Neuronal stem cell (in vitro differentiated cells): ENCODE measurements at regions not wholly inside any gene's neighbourhood (a gene's known extent, or its start where the extent isn't known, plus 50 kb on each side); places are given as distances from the start of the nearest gene placed in this dataset.

ENCODE experiments used
- DNase-seq: peaks from one replicate; pipeline ENCODE4 v3.0.0-alpha.2; 2013; ENCODE audit warnings: low spot score
- H2AFZ ChIP-seq: one replicate; pipeline ENCODE4 v1.6.1; 2013; ENCODE audit warnings: mild to moderate bottlenecking, low read length, inconsistent platforms
- H2AK5ac ChIP-seq: 2 replicates; pipeline ENCODE4 v1.6.1; 2013; ENCODE audit warnings: low read depth, mild to moderate bottlenecking, inconsistent platforms, low read length, moderate library complexity, mixed read lengths
- H2BK120ac ChIP-seq: 2 replicates; pipeline ENCODE4 v1.6.1; 2013; ENCODE audit warnings: low read depth, mild to moderate bottlenecking, inconsistent platforms, low read length, moderate library complexity, mixed read lengths
- H2BK12ac ChIP-seq: one replicate; pipeline ENCODE4 v1.6.1; 2013; ENCODE audit warnings: low read length, inconsistent platforms
- H2BK15ac ChIP-seq: 2 replicates; pipeline ENCODE4 v1.6.1; 2013; ENCODE audit warnings: mild to moderate bottlenecking, low read length, inconsistent platforms, mixed read lengths
- H2BK5ac ChIP-seq: one replicate; pipeline ENCODE4 v1.6.1; 2013; ENCODE audit warnings: inconsistent platforms, mild to moderate bottlenecking, low read length, moderate library complexity
- H3K14ac ChIP-seq: one replicate; pipeline ENCODE4 v1.6.1; 2013; ENCODE audit warnings: low read length, inconsistent platforms
- H3K18ac ChIP-seq: 2 replicates; pipeline ENCODE4 v1.6.1; 2013; ENCODE audit warnings: low read length, inconsistent platforms
- H3K23ac ChIP-seq: 2 replicates; pipeline ENCODE4 v1.6.1; 2013; ENCODE audit warnings: low read depth, mild to moderate bottlenecking, mixed read lengths, low read length, inconsistent platforms; ENCODE audit not compliant: poor library complexity
- H3K27ac ChIP-seq: replicated peaks from 3 replicates; pipeline ENCODE4 v1.5.1; 2013; ENCODE audit warnings: low read length, inconsistent platforms
- H3K27me3 ChIP-seq, 3 experiments: 2 replicates each; pipeline ENCODE4 v1.6.1; 2013; ENCODE audit warnings: low read length in 3 of 3, mild to moderate bottlenecking in 2 of 3, inconsistent platforms in 1 of 3, low read depth in 1 of 3, mixed read lengths in 1 of 3, moderate library complexity in 1 of 3; ENCODE audit not compliant: control insufficient read depth in 3 of 3, insufficient read depth in 3 of 3
- H3K36me3 ChIP-seq, 2 donors: replicated peaks in 1 of 2; 2 replicates each; pipeline ENCODE4 v1.6.1; 2013; ENCODE audit warnings: low read length in 2 of 2; ENCODE audit not compliant: control insufficient read depth in 2 of 2, insufficient read depth in 2 of 2
- H3K4ac ChIP-seq: 2 replicates; pipeline ENCODE4 v1.6.1; 2013; ENCODE audit warnings: inconsistent platforms, mild to moderate bottlenecking, low read length, moderate library complexity
- H3K4me1 ChIP-seq, 2 donors: 1 replicate in 1 of 2; 2 replicates in 1 of 2; pipeline ENCODE4 v1.6.1; 2013; ENCODE audit warnings: low read length in 2 of 2, low read depth in 1 of 2; ENCODE audit not compliant: control insufficient read depth in 2 of 2, insufficient read depth in 1 of 2
- H3K4me2 ChIP-seq: one replicate; pipeline ENCODE4 v1.6.1; 2013; ENCODE audit warnings: mild to moderate bottlenecking, low read length, inconsistent platforms; ENCODE audit not compliant: insufficient read depth, poor library complexity, severe bottlenecking
- H3K4me3 ChIP-seq, 2 donors: 2 replicates each; pipeline ENCODE4 v1.5.1; 2013; ENCODE audit warnings: low read length in 2 of 2, mild to moderate bottlenecking in 2 of 2, inconsistent platforms in 1 of 2, moderate library complexity in 1 of 2
- H3K79me1 ChIP-seq: one replicate; pipeline ENCODE4 v1.6.1; 2013; ENCODE audit warnings: low read depth, mild to moderate bottlenecking, inconsistent platforms, low read length, moderate library complexity
- H3K9ac ChIP-seq: one replicate; pipeline ENCODE4 v1.6.1; 2013; ENCODE audit warnings: mild to moderate bottlenecking, low read depth, low read length, inconsistent platforms; ENCODE audit not compliant: poor library complexity
- H3K9me3 ChIP-seq, 2 donors: replicated peaks in 1 of 2; 2 replicates each; pipeline versions ENCODE3 to v1.6.1; 2013; ENCODE audit warnings: low read length in 2 of 2, mild to moderate bottlenecking in 2 of 2, inconsistent platforms in 1 of 2, low read depth in 1 of 2, mixed read lengths in 1 of 2, moderate library complexity in 1 of 2; ENCODE audit not compliant: control insufficient read depth in 2 of 2, insufficient read depth in 1 of 2
- H4K8ac ChIP-seq: one replicate; pipeline ENCODE4 v1.6.1; 2013; ENCODE audit warnings: low read depth, mild to moderate bottlenecking, inconsistent platforms, low read length, moderate library complexity
- H4K91ac ChIP-seq: one replicate; pipeline ENCODE4 v1.6.1; 2013; ENCODE audit warnings: low read length, low read depth, mild to moderate bottlenecking, inconsistent platforms; ENCODE audit not compliant: poor library complexity
- WGBS, 2 donors: extraction: QIAGEN DNeasy Blood & Tissue Kit; methylation state at CpG; one replicate each; pipeline ENCODE4 v1.1.7; 2013; ENCODE audit warnings: missing lambda C conversion rate in 2 of 2, mixed read lengths in 1 of 2; ENCODE audit not compliant: insufficient read length in 2 of 2, insufficient replicate concordance in 1 of 2; ENCODE audit errors: extremely low coverage in 2 of 2; 5-methylcytosine and 5-hydroxymethylcytosine counted together

GRCh38 chr12:85393606-85394005, 113.6 kb downstream of the ALX1 start:
- no peak overlapping the region for H2BK15ac ChIP-seq
- H3K4me2 ChIP-seq, result no peak overlapping the region
- no peaks in the 10 kb centered on the region for H3K36me3 ChIP-seq
- H3K9me3 ChIP-seq, result no peaks in the 10 kb centered on the region
- no peak overlapping the region for H3K18ac ChIP-seq
- no peak overlapping the region for H2AFZ ChIP-seq
- H3K4me3 ChIP-seq, result no peak overlapping the region
- no peak overlapping the region for H2BK12ac ChIP-seq
- no peak overlapping the region for H2AK5ac ChIP-seq
- no peak overlapping the region for H3K9ac ChIP-seq
- no peaks in the 10 kb centered on the region for H3K27me3 ChIP-seq
- H4K8ac ChIP-seq, result no peak overlapping the region
- no peak overlapping the region for H3K23ac ChIP-seq
- H2BK120ac ChIP-seq, result no peak overlapping the region
- H2BK5ac ChIP-seq, result no peak overlapping the region
- H3K4me1 ChIP-seq, result no peaks in the 10 kb centered on the region
- no peak overlapping the region for H3K27ac ChIP-seq
- H3K79me1 ChIP-seq, result no peaks in the 10 kb centered on the region
- H3K14ac ChIP-seq, result no peak overlapping the region
- no peak overlapping the region for H4K91ac ChIP-seq
- DNase-seq, result no peak
- no peak overlapping the region for H3K4ac ChIP-seq

- no peak overlapping the region for H3K14ac ChIP-seq
- no peak overlapping the region for H3K9ac ChIP-seq
- H2AFZ ChIP-seq, result no peak overlapping the region
- H3K4ac ChIP-seq, result no peak overlapping the region
- no peak overlapping the region for H3K4me3 ChIP-seq
- H3K18ac ChIP-seq, result no peak overlapping the region
- H2BK5ac ChIP-seq, result no peak overlapping the region
- H3K36me3 ChIP-seq, result no peaks in the 10 kb centered on the region
- DNase-seq, result no peak
- no peak overlapping the region for H4K91ac ChIP-seq
- no CpG with 5 or more reads among the region's 3 CpGs for WGBS, 2 donors
- no peak overlapping the region for H3K4me2 ChIP-seq
- no peak overlapping the region for H3K27ac ChIP-seq
- H2BK15ac ChIP-seq, result no peak overlapping the region
- no peaks in the 10 kb centered on the region for H3K27me3 ChIP-seq
- H3K23ac ChIP-seq, result no peak overlapping the region
- no peak overlapping the region for H2BK120ac ChIP-seq
- no peak overlapping the region for H2AK5ac ChIP-seq
- no peaks in the 10 kb centered on the region for H3K4me1 ChIP-seq
- no peaks in the 10 kb centered on the region for H3K9me3 ChIP-seq
- no peaks in the 10 kb centered on the region for H3K79me1 ChIP-seq
- H2BK12ac ChIP-seq, result no peak overlapping the region
- no peak overlapping the region for H4K8ac ChIP-seq
Measured at GRCh38 chr12:85394065-85394464, 114.0 kb downstream of the ALX1 start.

GRCh38 chr12:85394809-85395208, 114.8 kb downstream of the ALX1 start:
- Histone ChIP-seq H4K8ac (no peak overlapping the region), H3K4ac (no peak overlapping the region), H2BK5ac (no peak overlapping the region), H2BK12ac (no peak overlapping the region), H3K27me3 (no peaks in the 10 kb centered on the region), H3K4me3 (no peak overlapping the region), H4K91ac (no peak overlapping the region), H2BK15ac (no peak overlapping the region), H3K79me1 (no peaks in the 10 kb centered on the region), H3K36me3 (no peaks in the 10 kb centered on the region), H3K27ac (no peak overlapping the region), H2BK120ac (no peak overlapping the region), H3K18ac (no peak overlapping the region), H3K4me1 (no peaks in the 10 kb centered on the region), H3K4me2 (no peak overlapping the region), H3K9me3 (no peaks in the 10 kb centered on the region), H3K14ac (no peak overlapping the region), H2AFZ (no peak overlapping the region), H2AK5ac (no peak overlapping the region), H3K9ac (no peak overlapping the region), H3K23ac (no peak overlapping the region)
- no CpG with 5 or more reads among the region's 3 CpGs for WGBS, 2 donors
- no peak for DNase-seq

DNA sequence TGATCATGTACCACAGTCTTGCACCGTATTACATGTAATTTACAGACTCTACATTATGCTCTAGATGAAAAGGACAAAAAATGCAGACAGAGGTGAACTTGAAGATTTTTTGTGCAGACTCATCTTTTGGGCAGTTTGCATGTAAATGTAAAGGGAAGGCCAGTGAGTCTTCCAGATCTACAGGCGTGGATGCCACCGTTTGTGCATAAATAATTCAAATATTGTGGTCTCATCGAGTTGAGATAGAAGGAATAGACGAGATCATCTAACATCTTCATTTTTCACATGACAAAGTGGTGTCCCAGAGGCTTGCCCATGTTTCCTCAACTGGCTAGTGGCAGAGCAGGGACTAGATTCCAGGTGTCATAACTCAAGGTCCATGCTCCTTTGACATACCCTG, 125.2 kb downstream of the ALX1 start:
- Histone ChIP-seq H3K4me2 (no peak overlapping the region), H4K91ac (no peak overlapping the region), H3K23ac (no peak overlapping the region), H2BK120ac (no peak overlapping the region), H3K4ac (no peak overlapping the region), H2BK5ac (no peak overlapping the region), H3K9ac (no peak overlapping the region), H3K36me3 (no peaks in the 10 kb centered on the region), H2AK5ac (no peak overlapping the region), H3K4me1 (peaks cover 0 to 4% of the 10 kb centered on the region in 2 donors), H2BK15ac (no peak overlapping the region), H3K14ac (no peak overlapping the region), H3K18ac (no peak overlapping the region), H2BK12ac (no peak overlapping the region), H3K79me1 (no peaks in the 10 kb centered on the region), H3K27me3 (no peaks in the 10 kb centered on the region), H3K9me3 (no peaks in the 10 kb centered on the region), H2AFZ (no peak overlapping the region), H3K27ac (no peak overlapping the region), H3K4me3 (no peak overlapping the region), H4K8ac (no peak overlapping the region)
- WGBS, 2 donors, result no CpG with 5 or more reads among the region's 5 CpGs
- no peak for DNase-seq
